SK-N-SH (cell line): ENCODE measurements at regions not wholly inside any gene's neighbourhood (a gene's known extent, or its start where the extent isn't known, plus 50 kb on each side); places are given as distances from the start of the nearest gene placed in this dataset.

Source experiments
- CTCF ChIP-seq: fragments of 200-600 bp; sonication (generic); IDR thresholded peaks from 2 replicates; pipeline ENCODE4 v1.6.1; 2017; ENCODE audit warnings: antibody characterized with exemption, mild to moderate bottlenecking, moderate library complexity
- EP300 ChIP-seq, 2 experiments: IDR thresholded peaks; 2 replicates each; pipeline versions ENCODE4 v1.4.0 to v1.6.1; 2012; ENCODE audit warnings: borderline replicate concordance in 1 of 2, low read depth in 1 of 2, low read length in 1 of 2
- EZH2phosphoT487 ChIP-seq: fragments of 200-600 bp; sonication (generic); IDR thresholded peaks from 2 replicates; pipeline ENCODE4 v1.6.1; 2017; ENCODE audit warnings: low read depth, mixed run types, mild to moderate bottlenecking, antibody characterized with exemption, moderate library complexity, borderline replicate concordance
- GABPA ChIP-seq: IDR thresholded peaks from 2 replicates; pipeline ENCODE4 v1.4.0; 2012; ENCODE audit warnings: low read depth, mild to moderate bottlenecking
- POLR2AphosphoS5 ChIP-seq: IDR thresholded peaks from 2 replicates; pipeline ENCODE4 v1.6.1; 2012; ENCODE audit warnings: low read depth, low read length
- RCOR1 ChIP-seq: fragments of 150-350 bp; IDR thresholded peaks from 2 replicates; pipeline ENCODE4 v1.6.1; 2017; ENCODE audit warnings: antibody characterized with exemption, low read length
- RFX5 ChIP-seq: IDR thresholded peaks from 2 replicates; pipeline ENCODE4 v1.6.1; 2012; ENCODE audit warnings: mild to moderate bottlenecking, improper control_type of control experiment, low read length
- SIN3A ChIP-seq: IDR thresholded peaks from 2 replicates; pipeline ENCODE4 v1.6.1; 2012; ENCODE audit warnings: low read depth, mild to moderate bottlenecking, low read length, moderate library complexity, borderline replicate concordance
- TAF1 ChIP-seq: IDR thresholded peaks from 2 replicates; pipeline ENCODE4 v1.6.1; 2012; ENCODE audit warnings: low read depth, mild to moderate bottlenecking, low read length, moderate library complexity, borderline replicate concordance
- TF ChIP-seq, protein P1 (sequence below): IDR thresholded peaks from 2 replicates; pipeline ENCODE4 v1.4.0; 2012; ENCODE audit warnings: low read depth

GRCh38 chr4:131388277-131388676 lies 1760.8 kb upstream of the PCDH10 start:
- TF ChIP-seq, protein P1, sequence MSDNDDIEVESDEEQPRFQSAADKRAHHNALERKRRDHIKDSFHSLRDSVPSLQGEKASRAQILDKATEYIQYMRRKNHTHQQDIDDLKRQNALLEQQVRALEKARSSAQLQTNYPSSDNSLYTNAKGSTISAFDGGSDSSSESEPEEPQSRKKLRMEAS: no peak
- TF ChIP-seq SIN3A (no peak), EP300 (IDR thresholded peaks at IDR 0.05; ENCODE audit: borderline replicate concordance in 1 of 2, low read depth in 1 of 2, low read length in 1 of 2) (no peak), RFX5 (no peak), RCOR1 (no peak), GABPA (no peak), CTCF (no peak), TAF1 (no peak), EZH2phosphoT487 (no peak), POLR2AphosphoS5 (no peak)
